ENCODE measurements at regions not wholly inside any gene's neighbourhood (a gene's known extent, or its start where the extent isn't known, plus 50 kb on each side); places are given as distances from the start of the nearest gene placed in this dataset.

GRCh38 chr9:13791816-13792215 is 512.3 kb upstream of the MPDZ start:
- no peak for FAIRE-seq
- Histone ChIP-seq H3K79me2 (ENCODE audit: insufficient read depth, low read length) (no peaks in the 10 kb centered on the region), H3K4me1 (ENCODE audit: insufficient read depth, low read length) (peaks cover 14% of the 10 kb centered on the region), H3K9ac (ENCODE audit: insufficient read depth, low read depth, low read length) (no peak overlapping the region), H3K27ac (ENCODE audit: extremely low read length, insufficient read depth, low read length) (no peak overlapping the region), H4K20me1 (ENCODE audit: insufficient read depth, low read length) (no peaks in the 10 kb centered on the region), H3K9me3 (ENCODE audit: low read length) (no peaks in the 10 kb centered on the region), H3K27me3 (ENCODE audit: control insufficient read depth in 1 of 2, insufficient read depth in 2 of 2, low read length in 2 of 2) (no peaks in the 10 kb centered on the region), H2AFZ (ENCODE audit: low read length) (no peak overlapping the region), H3K36me3 (replicated peaks in 1 of 2; ENCODE audit: control insufficient read depth in 1 of 2, insufficient read depth in 2 of 2, low read length in 2 of 2) (no peaks in the 10 kb centered on the region), H3K4me3 (replicated peaks in 1 of 3; ENCODE audit: insufficient read depth in 1 of 3, low read depth in 2 of 3, low read length in 3 of 3) (0 out of 6 replicates have a peak overlapping the region, but pooled peaks of 1 of the 3 experiments have one; percentile 16), H3K4me2 (ENCODE audit: low read depth, low read length) (0 out of 2 replicates have a peak overlapping the region, but pooled peaks have one; percentile 4)
- ChIA-PET CTCF (ENCODE audit: low intra/inter-chr PET ratio, low total read pairs) (no interaction called here), POLR2A (no interaction called here)
- 0% methylated on average over 3 of the region's 4 CpGs for WGBS (ENCODE audit: low lambda C conversion rate)
- BruUV-seq (replicated peaks): no TSS peak
- peak; percentile 58 for DNase-seq (ENCODE audit: low spot score)
- peak; percentile 92 for ATAC-seq
- in situ Hi-C loops (cut with HindIII; ENCODE audit: extremely low pct_ligation_motif_present, low pct_unique_long_range_greater_than_20kb): no loop called here
- intact Hi-C loops (cut with micrococcal nuclease; ENCODE audit: unreplicated experiment): no loop called here
- TF ChIP-seq ZBTB21 (CRISPR knock-in tag; IDR thresholded peaks at IDR 0.05) (no peak), AHR (CRISPR knock-in tag; IDR thresholded peaks at IDR 0.05) (no peak), ZNF331 (CRISPR knock-in tag; IDR thresholded peaks at IDR 0.05) (peak; percentile 94), NCOA1 (CRISPR knock-in tag; IDR thresholded peaks at IDR 0.05) (no peak), SETDB1 (CRISPR knock-in tag; IDR thresholded peaks at IDR 0.05; ENCODE audit: borderline replicate concordance) (no peak), DRAP1 (CRISPR knock-in tag; IDR thresholded peaks at IDR 0.05) (no peak), KLF12 (CRISPR knock-in tag; IDR thresholded peaks at IDR 0.05; ENCODE audit: borderline replicate concordance) (no peak), ZNF746 (CRISPR knock-in tag; IDR thresholded peaks at IDR 0.05) (no peak), ZC3H13 (CRISPR knock-in tag; IDR thresholded peaks at IDR 0.05) (no peak), HOXD1 (CRISPR knock-in tag; IDR thresholded peaks at IDR 0.05) (no peak), RERE (CRISPR knock-in tag; IDR thresholded peaks at IDR 0.05; ENCODE audit: low read depth) (no peak), FOXA1 (IDR thresholded peaks at IDR 0.05) (no peak), FOXA1 (CRISPR knock-in tag; IDR thresholded peaks at IDR 0.05) (peak; percentile 46), FOXA3 (CRISPR knock-in tag; IDR thresholded peaks at IDR 0.05) (peak; percentile 58), ZNF781 (CRISPR knock-in tag; IDR thresholded peaks at IDR 0.05; ENCODE audit: borderline replicate concordance, not compliant biosample characterization) (no peak), CTCF (CRISPR knock-in tag; IDR thresholded peaks at IDR 0.05) (no peak), KDM3A (CRISPR knock-in tag; IDR thresholded peaks at IDR 0.05; ENCODE audit: low read depth) (no peak), ATF7-NPFF (CRISPR knock-in tag; IDR thresholded peaks at IDR 0.05; ENCODE audit: low read depth) (no peak), HMGA1 (CRISPR knock-in tag; conservative IDR thresholded peaks at IDR 0.05) (no peak)
- TF ChIP-seq, protein P1, sequence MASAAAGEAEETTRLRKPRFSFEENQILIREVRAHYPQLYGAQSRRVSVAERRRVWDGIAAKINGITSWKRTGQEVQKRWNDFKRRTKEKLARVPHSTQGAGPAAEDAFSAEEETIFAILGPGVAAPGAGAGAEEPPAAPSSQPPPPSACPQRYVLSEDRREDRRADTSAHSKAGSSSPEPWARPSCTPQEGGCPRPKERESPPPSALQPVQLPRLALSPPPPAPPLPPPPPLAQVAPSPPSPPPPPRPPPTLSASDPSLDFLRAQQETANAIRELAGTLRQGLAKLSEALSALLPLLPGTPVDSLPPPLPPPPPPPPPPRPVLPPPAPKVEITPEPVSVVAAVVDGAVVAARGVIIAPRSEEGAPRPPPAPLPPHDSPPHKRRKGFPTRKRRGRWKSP (CRISPR knock-in tag; IDR thresholded peaks at IDR 0.05): no peak
